HepG2 (cell line): ENCODE measurements at regions not wholly inside any gene's neighbourhood (a gene's known extent, or its start where the extent isn't known, plus 50 kb on each side); places are given as distances from the start of the nearest gene placed in this dataset.

Source experiments
- ATAC-seq: fragments of 200-7000 bp; cut with Tn5 transposase; 3 replicates; pipeline ENCODE4 v1.9.1; 2020; ENCODE audit warnings: mild to moderate bottlenecking, moderate library complexity
- BruUV-seq: library from RNA; stranded (reverse); fragments of 400-500 nt; replicated peaks from 2 replicates; lab custom pipeline; 2021; lab: Mats Ljungman, UMichigan
- CTCF ChIA-PET: fragments of 300-600 bp; formaldehyde crosslinking; extraction: SDS; loops from one replicate; lab custom pipeline; 2021; ENCODE audit warnings: low total read pairs, inconsistent platforms, low intra/inter-chr PET ratio; lab: Yijun Ruan, JAX
- POLR2A ChIA-PET: fragments of 350-600 bp; sonication (Branson Sonifier 250); formaldehyde crosslinking; loops from one replicate; lab custom pipeline; 2020; ENCODE audit warnings: antibody characterized with exemption, inconsistent platforms; lab: Yijun Ruan, JAX
- DNase-seq: peaks from one replicate; pipeline ENCODE4 v3.0.0-alpha.2; 2015; ENCODE audit warnings: low spot score
- FAIRE-seq: peaks from 3 replicates; lab custom pipeline; 2011; peaks lifted over from hg19 to GRCh38; lab: Jason Lieb, UNC
- H2AFZ ChIP-seq: one replicate; pipeline ENCODE4 v1.6.1; 2011; ENCODE audit warnings: low read length, inconsistent platforms
- H3K27ac ChIP-seq: fragments of 300-600 bp; 3 replicates; pipeline ENCODE4 v1.8.0; 2011; ENCODE audit warnings: mixed run types, mild to moderate bottlenecking, mixed read lengths, low read length, inconsistent platforms; ENCODE audit not compliant: insufficient read depth; ENCODE audit errors: extremely low read length
- H3K27me3 ChIP-seq, 2 experiments: fragments of 200-600 bp in 1 of 2; 2 replicates in 1 of 2; 3 replicates in 1 of 2; pipeline versions ENCODE4 v1.6.0 to v1.8.0; 2011; ENCODE audit warnings: low read length in 2 of 2, mild to moderate bottlenecking in 2 of 2, moderate library complexity in 2 of 2, inconsistent platforms in 1 of 2; ENCODE audit not compliant: insufficient read depth in 2 of 2, control insufficient read depth in 1 of 2
- H3K36me3 ChIP-seq, 2 experiments: fragments of 200-600 bp in 1 of 2; replicated peaks in 1 of 2; 2 replicates in 1 of 2; 3 replicates in 1 of 2; pipeline versions ENCODE4 v1.5.1 to v1.8.0; 2011; ENCODE audit warnings: low read length in 2 of 2, inconsistent platforms in 1 of 2; ENCODE audit not compliant: insufficient read depth in 2 of 2, control insufficient read depth in 1 of 2
- H3K4me1 ChIP-seq: 2 replicates; pipeline ENCODE4 v1.5.1; 2012; ENCODE audit warnings: low read length, inconsistent platforms; ENCODE audit not compliant: insufficient read depth
- H3K4me2 ChIP-seq: 2 replicates; pipeline ENCODE4 v1.6.0; 2011; ENCODE audit warnings: low read depth, low read length, inconsistent platforms
- H3K4me3 ChIP-seq, 3 experiments: fragments of 200-600 bp in 1 of 3; sonication (generic), shearing (Covaris generic) in 1 of 3; replicated peaks in 1 of 3; 2 replicates each; pipeline ENCODE4 v1.5.1; 2011 to 2016; ENCODE audit warnings: low read length in 3 of 3, inconsistent platforms in 2 of 3, low read depth in 2 of 3, mild to moderate bottlenecking in 2 of 3, control low read depth in 1 of 3, mixed read lengths in 1 of 3; ENCODE audit not compliant: insufficient read depth in 1 of 3
- H3K79me2 ChIP-seq: one replicate; pipeline ENCODE4 v1.6.1; 2011; ENCODE audit warnings: low read length, inconsistent platforms; ENCODE audit not compliant: insufficient read depth
- H3K9ac ChIP-seq: 2 replicates; pipeline ENCODE4 v1.6.0; 2011; ENCODE audit warnings: mild to moderate bottlenecking, low read depth, low read length, inconsistent platforms; ENCODE audit not compliant: insufficient read depth
- H3K9me3 ChIP-seq: 2 replicates; pipeline ENCODE4 v1.5.1; 2012; ENCODE audit warnings: mild to moderate bottlenecking, low read length
- H4K20me1 ChIP-seq: 2 replicates; pipeline ENCODE4 v1.6.0; 2011; ENCODE audit warnings: inconsistent platforms, mild to moderate bottlenecking, low read length, moderate library complexity; ENCODE audit not compliant: insufficient read depth
- AFF4 ChIP-seq: sonication (generic); formaldehyde crosslinking; IDR thresholded peaks from 2 replicates; pipeline ENCODE4 v1.4.0; 2020; ENCODE audit warnings: missing genetic modification reagents
- ARID5B ChIP-seq: IDR thresholded peaks from 2 replicates; pipeline ENCODE4 v1.4.0; 2020; ENCODE audit warnings: mild to moderate bottlenecking, missing genetic modification reagents
- FOSL2 ChIP-seq: sonication (generic); formaldehyde crosslinking; IDR thresholded peaks from 2 replicates; pipeline ENCODE4 v1.4.0; 2020; ENCODE audit warnings: missing genetic modification reagents
- FOXM1 ChIP-seq: sonication (generic); formaldehyde crosslinking; IDR thresholded peaks from 2 replicates; pipeline ENCODE4 v1.5.0; 2020; ENCODE audit warnings: missing genetic modification reagents
- HMG20A ChIP-seq: IDR thresholded peaks from 2 replicates; pipeline ENCODE4 v1.6.1; 2016; ENCODE audit warnings: borderline replicate concordance
- KAT2B ChIP-seq: fragments of 150-350 bp; IDR thresholded peaks from 2 replicates; pipeline ENCODE4 v1.6.1; 2014; ENCODE audit warnings: low read depth, low read length, borderline replicate concordance
- KAT7 ChIP-seq: IDR thresholded peaks from 2 replicates; pipeline ENCODE4 v1.6.1; 2018; ENCODE audit warnings: borderline replicate concordance, missing compliant biosample characterization
- NFRKB ChIP-seq: fragments of 450-650 bp; IDR thresholded peaks from 2 replicates; pipeline ENCODE4 v1.6.1; 2017
- RNF219 ChIP-seq: sonication (generic); formaldehyde crosslinking; IDR thresholded peaks from 2 replicates; pipeline ENCODE4 v1.5.0; 2020; ENCODE audit warnings: mild to moderate bottlenecking, missing genetic modification reagents
- SOX6 ChIP-seq, 2 experiments: fragments of 450-650 bp in 1 of 2; sonication (generic) in 1 of 2; formaldehyde crosslinking in 1 of 2; IDR thresholded peaks; 2 replicates each; pipeline versions ENCODE4 v1.4.0 to v1.6.1; 2017 to 2020; ENCODE audit warnings: antibody characterized with exemption in 1 of 2, mild to moderate bottlenecking in 1 of 2, missing genetic modification reagents in 1 of 2
- ZBTB26 ChIP-seq: IDR thresholded peaks from 2 replicates; pipeline ENCODE4 v1.6.1; 2016; ENCODE audit warnings: missing compliant biosample characterization, missing genetic modification reagents, borderline replicate concordance
- ZBTB42 ChIP-seq: sonication (generic); formaldehyde crosslinking; IDR thresholded peaks from 2 replicates; pipeline ENCODE4 v1.5.0; 2020; ENCODE audit warnings: mild to moderate bottlenecking, missing genetic modification reagents
- ZNF691 ChIP-seq: sonication (generic); formaldehyde crosslinking; IDR thresholded peaks from 2 replicates; pipeline ENCODE4 v1.4.0; 2020; ENCODE audit warnings: missing genetic modification reagents, low read depth, mild to moderate bottlenecking, borderline replicate concordance
- WGBS: methylation state at CpG from one replicate; pipeline ENCODE4 v1.1.6; 2017; ENCODE audit warnings: low lambda C conversion rate; 5-methylcytosine and 5-hydroxymethylcytosine counted together
- in situ Hi-C: cut with HindIII; loops from 2 replicates; pipeline ENCODE4 v1.10.0; 2017; ENCODE audit warnings: low pct_unique_long_range_greater_than_20kb; ENCODE audit not compliant: extremely low pct_ligation_motif_present
- intact Hi-C: fragments of 100-400 bp; cut with micrococcal nuclease; formaldehyde crosslinking; loops from one replicate; pipeline ENCODE4 v1.10.0; 2022; ENCODE audit not compliant: unreplicated experiment

GRCh38 chr2:186342029-186342428, 144.0 kb upstream of the ZC3H15 start:
- Histone ChIP-seq H3K4me2 (no peak overlapping the region), H3K4me1 (peaks cover 17% of the 10 kb centered on the region), H3K4me3 (no peak overlapping the region), H4K20me1 (no peaks in the 10 kb centered on the region), H3K79me2 (no peaks in the 10 kb centered on the region), H3K9ac (no peak overlapping the region), H3K9me3 (no peaks in the 10 kb centered on the region), H2AFZ (no peak overlapping the region), H3K27me3 (no peaks in the 10 kb centered on the region), H3K36me3 (no peaks in the 10 kb centered on the region; a peak in 2 of 5 replicates), H3K27ac (peak overlapping the region; percentile 51)
- WGBS: 41% methylated on average over 1 of the region's 1 CpG
- peak; percentile 92 for ATAC-seq
- DNase-seq: peak; percentile 81
- BruUV-seq: no TSS peak
- intact Hi-C loops: no loop called here
- POLR2A ChIA-PET: interaction anchor here (1.2 kb wide), 1 partner anchor 32 kb away, joined by 3 read pairs; no protein-coding TSS in a partner anchor
- CTCF ChIA-PET: no interaction called here
- in situ Hi-C loops: no loop called here
- FAIRE-seq: no peak
- peak; percentile 47; the same call in 1 of the 2 replicates for TF ChIP-seq HMG20A (CRISPR knock-in tag)
- no peak for TF ChIP-seq SOX6 (IDR thresholded peaks at IDR 0.05)
- TF ChIP-seq SOX6 (CRISPR knock-in tag; IDR thresholded peaks at IDR 0.05): peak; percentile 78
- TF ChIP-seq RNF219: no peak
- no peak for TF ChIP-seq ZNF691 (CRISPR knock-in tag)
- peak; percentile 86 for TF ChIP-seq ARID5B (CRISPR knock-in tag)
- no peak for TF ChIP-seq KAT2B
- TF ChIP-seq KAT7 (CRISPR knock-in tag): no peak
- no peak for TF ChIP-seq ZBTB26
- TF ChIP-seq FOSL2 (CRISPR knock-in tag): no peak
- no peak for TF ChIP-seq FOXM1
- no peak for TF ChIP-seq NFRKB
- TF ChIP-seq AFF4 (CRISPR knock-in tag): no peak
- no peak for TF ChIP-seq ZBTB42 (CRISPR knock-in tag)
